Caco-2 (cell line): ENCODE measurements at regions not wholly inside any gene's neighbourhood (a gene's known extent, or its start where the extent isn't known, plus 50 kb on each side); places are given as distances from the start of the nearest gene placed in this dataset.

Experiments used
- BruUV-seq: library from RNA; stranded (reverse); fragments of 400-500 nt; replicated peaks from 2 replicates; lab custom pipeline; 2021; lab: Mats Ljungman, UMichigan
- CTCF ChIA-PET: fragments of 300-600 bp; sonication (Branson Sonifier 250); formaldehyde crosslinking; loops from one replicate; lab custom pipeline; 2022; ENCODE audit warnings: antibody characterized with exemption; lab: Charles Lee
- POLR2A ChIA-PET: fragments of 300-600 bp; sonication (Branson Sonifier 250); formaldehyde crosslinking; loops from one replicate; lab custom pipeline; 2022; ENCODE audit warnings: antibody characterized with exemption; lab: Charles Lee
- DNase-seq, 2 experiments: peaks; one replicate each; pipeline versions ENCODE4 v3.0.0 to v3.0.0-alpha.2; 2020 to 2022
- H3K27me3 ChIP-seq: replicated peaks from 2 replicates; pipeline ENCODE4 v1.6.0; 2011; ENCODE audit warnings: low read length; ENCODE audit not compliant: control insufficient read depth, insufficient read depth
- H3K36me3 ChIP-seq: 2 replicates; pipeline ENCODE4 v1.5.1; 2011; ENCODE audit warnings: low read length; ENCODE audit not compliant: control insufficient read depth, insufficient read depth
- H3K4me1 ChIP-seq: fragments of 250-450 bp; sonication (Bioruptor Pico); 2 replicates; pipeline ENCODE4 v1.5.1; 2020; ENCODE audit warnings: mild to moderate bottlenecking
- H3K4me3 ChIP-seq: 2 replicates; pipeline ENCODE4 v1.5.1; 2011; ENCODE audit warnings: low read depth, mild to moderate bottlenecking, control low read depth, low read length
- H3K9me3 ChIP-seq: fragments of 250-450 bp; sonication (Bioruptor Pico); 2 replicates; pipeline ENCODE4 v1.5.1; 2020; ENCODE audit warnings: mild to moderate bottlenecking, moderate library complexity
- H3K27ac Mint-ChIP-seq: one replicate; pipeline ENCODE4 v1.8.0; 2022; ENCODE audit warnings: mixed read lengths; ENCODE audit not compliant: unreplicated experiment
- H3K27me3 Mint-ChIP-seq: one replicate; pipeline ENCODE4 v1.8.0; 2022; ENCODE audit warnings: mixed read lengths; ENCODE audit not compliant: insufficient read depth, unreplicated experiment
- H3K36me3 Mint-ChIP-seq: one replicate; pipeline ENCODE4 v1.8.0; 2022; ENCODE audit warnings: mild to moderate bottlenecking, mixed read lengths; ENCODE audit not compliant: insufficient read depth, unreplicated experiment
- H3K4me1 Mint-ChIP-seq: one replicate; pipeline ENCODE4 v1.8.0; 2022; ENCODE audit warnings: low read depth, mixed read lengths; ENCODE audit not compliant: unreplicated experiment
- H3K4me3 Mint-ChIP-seq: one replicate; pipeline ENCODE4 v1.8.0; 2022; ENCODE audit warnings: mild to moderate bottlenecking, moderate library complexity, mixed read lengths; ENCODE audit not compliant: unreplicated experiment
- H3K9me3 Mint-ChIP-seq: one replicate; pipeline ENCODE4 v1.8.0; 2022; ENCODE audit warnings: mixed read lengths; ENCODE audit not compliant: unreplicated experiment
- intact Hi-C: fragments of 100-400 bp; cut with micrococcal nuclease; formaldehyde crosslinking; loops from one replicate; pipeline ENCODE4 v1.10.0; 2022; ENCODE audit not compliant: unreplicated experiment
- TF ChIP-seq, protein P1 (sequence below), 2 experiments: fragments of 200-600 bp in 1 of 2; IDR thresholded peaks; 1 replicate in 1 of 2; 2 replicates in 1 of 2; pipeline versions ENCODE4 v1.5.1 to v1.8.0; 2011 to 2022; ENCODE audit warnings: antibody characterized with exemption in 1 of 2, control low read depth in 1 of 2, inconsistent platforms in 1 of 2, low read depth in 1 of 2, low read length in 1 of 2, mild to moderate bottlenecking in 1 of 2, moderate library complexity in 1 of 2; ENCODE audit not compliant: insufficient read depth in 1 of 2, severe bottlenecking in 1 of 2, unreplicated experiment in 1 of 2

DNA sequence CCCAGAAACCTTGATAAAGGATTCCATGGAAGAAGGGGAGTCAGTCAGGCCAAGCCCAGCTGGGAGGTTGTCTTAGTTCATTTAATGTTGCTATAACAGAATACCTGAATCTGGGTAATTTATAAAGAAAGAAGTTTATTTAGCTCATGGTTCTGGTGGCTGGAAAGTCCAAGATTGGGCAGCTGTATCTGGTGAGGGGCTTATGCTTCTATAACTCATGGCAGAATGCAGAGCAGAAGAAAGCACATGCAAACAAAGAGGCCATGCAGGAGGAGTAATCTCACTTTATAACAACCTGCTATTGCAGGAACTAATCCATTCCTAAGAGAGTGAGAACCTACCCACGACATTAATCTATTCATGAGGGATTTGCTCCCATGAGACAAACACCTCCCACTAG is 54.2 kb upstream of the ANKRD1 start:
- H3K4me3 Mint-ChIP-seq: no peak overlapping the region
- no peaks in the 10 kb centered on the region for H3K4me1 Mint-ChIP-seq
- DNase-seq: no peak
- intact Hi-C loops: no loop called here
- no peaks in the 10 kb centered on the region for H3K9me3 Mint-ChIP-seq
- Histone ChIP-seq H3K27me3 (no peaks in the 10 kb centered on the region), H3K36me3 (no peaks in the 10 kb centered on the region), H3K4me1 (peaks cover under 1% of the 10 kb centered on the region; the same call in 1 of the 2 replicates), H3K9me3 (no peaks in the 10 kb centered on the region), H3K4me3 (no peak overlapping the region)
- no peaks in the 10 kb centered on the region for H3K36me3 Mint-ChIP-seq
- no peaks in the 10 kb centered on the region for H3K27me3 Mint-ChIP-seq
- TF ChIP-seq, protein P1, sequence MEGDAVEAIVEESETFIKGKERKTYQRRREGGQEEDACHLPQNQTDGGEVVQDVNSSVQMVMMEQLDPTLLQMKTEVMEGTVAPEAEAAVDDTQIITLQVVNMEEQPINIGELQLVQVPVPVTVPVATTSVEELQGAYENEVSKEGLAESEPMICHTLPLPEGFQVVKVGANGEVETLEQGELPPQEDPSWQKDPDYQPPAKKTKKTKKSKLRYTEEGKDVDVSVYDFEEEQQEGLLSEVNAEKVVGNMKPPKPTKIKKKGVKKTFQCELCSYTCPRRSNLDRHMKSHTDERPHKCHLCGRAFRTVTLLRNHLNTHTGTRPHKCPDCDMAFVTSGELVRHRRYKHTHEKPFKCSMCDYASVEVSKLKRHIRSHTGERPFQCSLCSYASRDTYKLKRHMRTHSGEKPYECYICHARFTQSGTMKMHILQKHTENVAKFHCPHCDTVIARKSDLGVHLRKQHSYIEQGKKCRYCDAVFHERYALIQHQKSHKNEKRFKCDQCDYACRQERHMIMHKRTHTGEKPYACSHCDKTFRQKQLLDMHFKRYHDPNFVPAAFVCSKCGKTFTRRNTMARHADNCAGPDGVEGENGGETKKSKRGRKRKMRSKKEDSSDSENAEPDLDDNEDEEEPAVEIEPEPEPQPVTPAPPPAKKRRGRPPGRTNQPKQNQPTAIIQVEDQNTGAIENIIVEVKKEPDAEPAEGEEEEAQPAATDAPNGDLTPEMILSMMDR (IDR thresholded peaks at IDR 0.05; ENCODE audit: insufficient read depth in 1 of 2, low read depth in 1 of 2, low read length in 1 of 2, severe bottlenecking in 1 of 2, unreplicated experiment in 1 of 2): no peak
- H3K27ac Mint-ChIP-seq: no peak overlapping the region
- ChIA-PET POLR2A (no interaction called here), CTCF (interaction anchor here (1.1 kb wide), 1 partner anchor 63 kb away, joined by 4 read pairs; no protein-coding TSS in a partner anchor)
- BruUV-seq: no TSS peak

DNA sequence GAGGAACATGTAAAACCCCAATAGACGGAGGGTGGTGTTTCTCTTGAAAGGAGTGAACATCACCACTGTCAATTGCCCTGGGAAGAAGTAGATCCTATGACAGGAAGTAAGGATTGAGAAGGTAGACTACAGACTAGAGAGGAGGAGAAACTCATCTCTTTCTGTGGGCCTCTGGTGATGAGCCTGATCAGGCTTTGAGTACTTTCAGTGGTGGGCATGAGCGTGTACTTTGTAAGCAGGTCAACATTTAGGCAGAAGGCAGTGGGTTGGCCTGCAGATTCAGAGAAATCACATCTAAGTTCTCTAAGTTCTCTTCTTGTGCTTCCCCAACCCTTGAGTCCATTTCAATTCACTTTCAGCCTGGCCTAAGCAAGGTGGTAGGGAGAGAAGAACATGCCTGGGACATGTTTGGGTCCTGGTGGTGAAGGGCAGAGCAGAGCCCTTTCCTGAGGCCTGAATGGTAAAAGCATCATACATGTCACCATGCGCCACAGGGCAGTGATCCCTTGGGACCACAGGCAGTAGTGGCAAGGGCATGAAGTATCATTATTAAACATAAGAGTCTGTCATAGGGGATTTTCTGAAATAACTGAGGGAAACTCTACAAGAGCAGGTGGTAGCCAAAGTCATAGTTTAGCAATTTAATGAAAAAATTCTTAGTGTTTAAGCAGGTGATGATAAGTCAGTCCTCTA is 56.4 kb upstream of the ANKRD1 start:
- ChIA-PET POLR2A (no interaction called here), CTCF (no interaction called here)
- TF ChIP-seq, protein P1 (IDR thresholded peaks at IDR 0.05; ENCODE audit: insufficient read depth in 1 of 2, low read depth in 1 of 2, low read length in 1 of 2, severe bottlenecking in 1 of 2, unreplicated experiment in 1 of 2): no peak
- H3K4me3 ChIP-seq: no peak overlapping the region
- H3K9me3 ChIP-seq: no peaks in the 10 kb centered on the region
- no peaks in the 10 kb centered on the region for H3K4me1 Mint-ChIP-seq
- no peaks in the 10 kb centered on the region for H3K27me3 ChIP-seq
- H3K9me3 Mint-ChIP-seq: no peaks in the 10 kb centered on the region
- no peaks in the 10 kb centered on the region for H3K4me1 ChIP-seq
- no peaks in the 10 kb centered on the region for H3K36me3 Mint-ChIP-seq
- no peaks in the 10 kb centered on the region for H3K36me3 ChIP-seq
- H3K27me3 Mint-ChIP-seq: no peaks in the 10 kb centered on the region
- DNase-seq: no peak
- intact Hi-C loops: no loop called here
- H3K4me3 Mint-ChIP-seq: no peak overlapping the region
- H3K27ac Mint-ChIP-seq: no peak overlapping the region
- no TSS peak for BruUV-seq

DNA sequence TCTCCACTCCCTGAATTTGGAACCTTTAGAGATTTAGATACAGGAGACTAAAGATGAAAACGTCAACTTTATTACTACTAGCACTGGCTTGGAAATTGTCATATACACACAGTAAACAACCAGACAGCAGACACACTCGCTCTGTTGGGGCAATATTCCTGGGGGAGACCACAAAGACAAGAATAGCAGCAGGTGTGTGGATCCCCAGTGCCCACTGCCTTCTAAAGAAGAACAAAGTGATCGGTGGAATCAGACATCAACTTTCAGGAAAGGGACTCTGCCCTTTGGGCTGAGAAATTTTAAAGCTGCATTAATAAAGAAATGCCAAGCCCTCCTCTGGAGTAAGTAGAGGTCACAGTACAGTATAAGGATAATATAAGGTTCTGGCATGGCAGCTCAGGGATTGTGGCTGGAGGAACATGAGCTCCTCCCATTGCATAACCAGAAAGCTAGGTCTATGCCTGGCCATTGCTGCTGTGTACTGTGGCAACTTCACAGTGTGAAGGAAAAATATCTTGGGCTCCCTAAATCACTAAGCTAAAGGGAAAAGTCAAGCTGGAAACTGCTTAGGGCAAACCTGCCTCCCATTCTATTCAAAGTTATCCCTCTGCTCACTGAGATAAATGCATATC is 57.1 kb upstream of the ANKRD1 start:
- H3K36me3 ChIP-seq: no peaks in the 10 kb centered on the region
- no peak overlapping the region for H3K27ac Mint-ChIP-seq
- intact Hi-C loops: no loop called here
- H3K9me3 ChIP-seq: no peaks in the 10 kb centered on the region
- no peaks in the 10 kb centered on the region for H3K36me3 Mint-ChIP-seq
- H3K27me3 ChIP-seq: no peaks in the 10 kb centered on the region
- no peak for DNase-seq
- ChIA-PET CTCF (no interaction called here), POLR2A (no interaction called here)
- H3K4me3 ChIP-seq: no peak overlapping the region
- TF ChIP-seq, protein P1 (IDR thresholded peaks at IDR 0.05; ENCODE audit: insufficient read depth in 1 of 2, low read depth in 1 of 2, low read length in 1 of 2, severe bottlenecking in 1 of 2, unreplicated experiment in 1 of 2): no peak
- H3K9me3 Mint-ChIP-seq: no peaks in the 10 kb centered on the region
- no peaks in the 10 kb centered on the region for H3K4me1 Mint-ChIP-seq
- no peak overlapping the region for H3K4me3 Mint-ChIP-seq
- H3K27me3 Mint-ChIP-seq: no peaks in the 10 kb centered on the region
- BruUV-seq: no TSS peak
- H3K4me1 ChIP-seq: no peaks in the 10 kb centered on the region
